ENCODE measurements at regions not wholly inside any gene's neighbourhood (a gene's known extent, or its start where the extent isn't known, plus 50 kb on each side); places are given as distances from the start of the nearest gene placed in this dataset.

GRCh38 chr5:165538065-165538464 is 2032.6 kb downstream of the MAT2B start:
- TF ChIP-seq CTCF (IDR thresholded peaks at IDR 0.05) (no peak), EZH2 (IDR thresholded peaks at IDR 0.05; ENCODE audit: borderline replicate concordance, insufficient read depth, low read depth, low read length, poor library complexity, severe bottlenecking) (no peak)
